HG03457 (cell line): ENCODE measurements at regions not wholly inside any gene's neighbourhood (a gene's known extent, or its start where the extent isn't known, plus 50 kb on each side); places are given as distances from the start of the nearest gene placed in this dataset.

Experiments used
- ATAC-seq: cut with Tn5 transposase; IDR thresholded peaks from one replicate; pipeline ENCODE4 v1.9.1; 2021; ENCODE audit warnings: moderate number of reproducible peaks; ENCODE audit not compliant: unreplicated experiment

DNA sequence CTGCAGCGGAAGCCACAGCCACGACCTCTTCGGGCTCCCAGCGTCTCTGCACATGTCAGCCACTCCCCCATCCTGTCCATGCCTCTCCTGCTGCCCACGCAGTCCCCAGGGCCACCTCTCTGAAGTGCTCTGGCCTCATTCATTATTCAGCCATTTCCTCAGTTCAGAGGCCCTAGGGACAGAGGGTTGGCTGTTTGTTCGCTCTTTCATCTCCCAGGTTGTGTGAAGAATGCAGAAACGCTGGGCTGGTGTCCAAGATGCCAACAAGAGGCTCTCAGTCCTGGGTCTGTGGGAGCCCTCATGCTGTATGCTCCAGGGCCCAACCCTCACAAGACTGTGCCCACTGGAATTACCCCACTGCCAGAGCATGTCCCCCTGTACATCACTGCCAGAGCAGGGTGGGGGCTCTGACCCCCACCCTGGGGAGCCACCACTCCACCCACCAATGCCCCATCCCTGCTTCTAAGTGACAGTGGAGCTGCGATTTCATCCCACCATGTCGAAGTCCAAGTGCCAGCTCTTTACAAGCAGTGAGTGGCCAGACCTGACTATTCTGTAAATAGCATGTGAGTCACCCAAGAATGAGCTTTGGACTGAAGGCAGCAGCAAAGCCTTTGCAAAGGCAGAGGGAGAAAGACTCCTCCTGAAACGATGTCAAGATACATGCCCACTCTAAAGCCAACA lies 209.6 kb downstream of the BUD13 start:
- no peak for ATAC-seq

- no peak for ATAC-seq
Measured at GRCh38 chr11:116560589-116560988, 212.2 kb downstream of the BUD13 start.

DNA sequence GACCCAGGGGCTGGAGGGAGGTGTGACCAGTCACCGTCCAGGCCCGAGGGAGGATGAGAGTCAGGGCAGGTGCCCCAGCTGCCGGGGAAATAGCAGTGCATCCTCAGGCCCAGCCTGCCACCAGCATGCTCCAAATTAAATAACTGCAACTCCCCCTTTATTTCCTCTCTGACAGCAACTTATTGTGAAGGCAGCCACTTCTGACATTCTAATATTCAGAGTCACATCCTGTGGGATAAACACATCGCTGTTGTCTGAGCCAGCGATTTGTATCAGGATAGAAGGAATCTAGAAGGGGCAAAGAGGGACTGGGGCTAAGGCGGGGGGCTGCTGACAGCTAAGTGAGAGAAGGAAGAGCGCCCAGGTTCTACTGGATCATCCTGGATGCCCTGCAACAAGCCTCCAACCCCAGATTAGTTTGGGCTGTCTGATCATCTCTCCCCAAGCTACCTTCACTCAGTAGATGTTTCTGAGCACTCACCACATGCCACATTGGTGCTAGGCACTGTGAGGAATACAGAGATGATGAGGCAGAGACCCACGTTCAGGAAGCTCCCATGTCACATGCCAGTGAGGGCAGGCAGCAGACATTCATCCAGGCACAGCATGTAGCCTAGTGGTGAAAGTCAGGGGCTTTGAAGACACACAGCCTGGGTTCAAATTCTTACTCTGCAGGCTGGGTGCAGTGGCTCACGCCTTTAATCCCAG lies 214.1 kb downstream of the BUD13 start:
- no peak for ATAC-seq

DNA sequence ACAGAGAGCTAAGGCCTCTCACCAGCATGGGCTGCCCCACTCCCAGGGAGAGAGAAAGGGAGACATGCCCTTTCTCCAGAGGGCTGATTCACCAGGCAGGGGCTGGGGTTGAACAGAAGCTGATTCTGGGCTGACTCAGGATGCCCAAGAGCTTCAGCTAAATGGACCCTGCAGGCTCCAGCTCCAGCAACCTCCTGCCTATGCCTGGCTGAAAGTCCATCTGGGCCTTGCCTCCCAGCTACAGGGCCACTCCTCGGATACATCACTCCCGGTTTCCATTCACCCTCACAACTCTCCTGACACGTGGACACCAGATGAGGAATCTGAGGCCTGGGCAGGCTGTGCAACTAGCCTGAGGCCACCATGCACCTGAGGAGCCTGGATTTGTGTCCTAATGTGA lies 215.5 kb downstream of the BUD13 start:
- no peak for ATAC-seq

DNA sequence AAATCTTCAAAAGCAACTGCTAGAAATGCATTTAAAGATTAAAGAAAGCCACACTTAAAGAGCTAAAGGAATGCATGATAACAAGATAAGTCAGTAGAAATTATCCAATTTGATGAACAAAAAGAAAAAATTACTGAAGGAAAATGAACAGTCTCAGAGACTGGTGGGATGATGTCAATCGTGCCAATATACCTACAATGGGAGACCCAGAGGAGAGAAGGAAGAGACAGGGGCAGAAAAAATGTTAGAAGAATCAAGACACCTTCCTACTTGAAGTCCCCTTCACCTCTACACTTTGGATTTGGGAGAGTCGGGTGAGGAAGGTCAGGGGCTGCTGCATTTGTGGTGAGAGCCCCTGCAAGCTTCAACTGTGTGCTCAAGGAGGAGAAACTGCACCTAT lies 216.3 kb downstream of the BUD13 start:
- no peak for ATAC-seq

GRCh38 chr11:116553482-116553881 lies 219.3 kb downstream of the BUD13 start:
- ATAC-seq = no peak

DNA sequence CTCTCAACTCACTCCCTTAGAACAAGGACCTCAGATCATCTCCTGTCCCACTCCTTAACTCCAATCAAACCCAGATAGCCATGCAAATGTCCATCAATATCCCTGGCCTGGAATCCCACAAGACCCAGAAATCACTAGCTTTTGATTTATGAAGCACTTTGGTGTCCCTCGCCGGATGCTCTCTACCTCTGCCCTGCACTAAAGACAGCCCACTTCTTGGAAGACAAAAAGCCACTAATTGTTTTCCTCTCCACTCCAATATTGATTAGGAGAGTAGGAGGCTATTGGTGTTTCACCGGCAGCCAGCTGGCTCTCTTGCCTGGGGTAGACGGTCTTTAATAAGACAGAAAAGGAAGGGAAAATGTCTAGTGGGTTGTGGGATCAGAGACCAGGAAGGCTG lies 221.2 kb downstream of the BUD13 start:
- ATAC-seq = no peak

GRCh38 chr11:116548256-116548655 lies 224.5 kb downstream of the BUD13 start:
- no peak for ATAC-seq

- no peak for ATAC-seq
Measured at GRCh38 chr11:116547571-116547970, 225.2 kb downstream of the BUD13 start.

- ATAC-seq = no peak
Measured at GRCh38 chr11:116545912-116546311, 226.9 kb downstream of the BUD13 start.

- no peak for ATAC-seq
Measured at GRCh38 chr11:116544721-116545120, 228.1 kb downstream of the BUD13 start.

DNA sequence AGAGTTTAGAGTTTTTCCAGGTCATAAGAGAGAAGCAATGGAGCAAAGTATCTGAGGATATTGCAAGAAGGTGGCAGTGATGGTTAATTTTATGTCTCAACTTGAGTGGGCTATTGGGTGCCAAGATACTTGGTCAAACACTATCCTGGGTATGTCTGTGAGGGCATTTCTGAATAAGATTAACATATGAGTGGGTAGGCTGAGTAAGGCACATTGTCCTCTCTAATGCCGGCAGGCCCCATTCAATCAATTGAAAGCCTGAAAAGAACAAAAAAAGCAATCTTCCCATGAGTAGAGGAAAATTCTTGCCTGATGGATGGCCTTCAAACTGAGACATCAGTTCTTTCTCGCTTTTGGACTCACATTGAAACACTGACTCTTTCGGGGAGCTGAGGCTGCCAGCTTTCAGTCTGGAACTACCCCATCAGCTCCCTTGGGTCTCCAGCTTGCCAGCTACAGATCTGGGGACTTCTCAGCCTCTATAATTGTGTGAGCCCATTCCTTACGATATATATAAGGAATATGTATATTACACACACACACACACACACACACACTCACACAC lies 228.8 kb downstream of the BUD13 start:
- ATAC-seq = no peak

GRCh38 chr11:116543099-116543498 lies 229.7 kb downstream of the BUD13 start:
- no peak for ATAC-seq

DNA sequence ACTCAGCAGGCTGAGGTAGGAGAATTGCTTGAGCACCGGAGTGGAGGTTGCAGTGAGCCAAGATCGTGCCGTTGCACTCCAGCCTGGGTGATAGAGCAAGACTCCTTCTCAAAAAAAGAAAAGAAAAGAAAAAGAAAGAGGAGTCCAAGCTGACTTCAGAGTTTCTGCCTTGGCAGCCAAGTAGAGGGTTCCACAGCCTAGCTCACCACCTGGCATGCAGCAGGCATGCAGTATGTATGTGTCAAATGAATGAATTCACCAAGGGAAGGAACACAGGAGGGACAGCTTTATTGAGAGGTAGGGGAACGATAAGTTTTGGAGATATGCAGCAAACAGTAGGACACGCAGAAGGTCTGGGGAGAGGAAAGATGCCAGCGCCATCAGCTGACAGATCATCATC lies 230.4 kb downstream of the BUD13 start:
- ATAC-seq = no peak

DNA sequence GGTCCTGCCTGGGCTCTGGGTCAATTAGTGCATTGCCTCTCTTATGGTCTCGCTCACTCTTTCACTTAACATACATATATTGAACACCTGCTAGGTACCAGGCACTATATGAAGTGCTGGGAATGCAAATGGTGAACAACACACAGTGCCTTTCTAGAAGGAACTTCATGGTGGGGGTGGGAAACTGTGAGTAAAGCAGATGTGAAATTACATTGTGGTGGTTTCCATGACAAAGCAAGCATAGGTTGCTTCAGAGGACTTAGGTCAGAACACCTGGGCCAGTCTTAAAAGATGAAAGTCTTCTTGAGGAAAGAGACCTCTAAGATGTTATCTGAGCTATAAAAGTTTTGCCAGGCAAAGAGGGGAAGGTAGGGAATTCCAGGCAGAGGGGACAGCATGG lies 231.3 kb downstream of the BUD13 start:
- ATAC-seq = no peak

- no peak for ATAC-seq
Measured at GRCh38 chr11:116540645-116541304, 232.0 kb downstream of the BUD13 start.

DNA sequence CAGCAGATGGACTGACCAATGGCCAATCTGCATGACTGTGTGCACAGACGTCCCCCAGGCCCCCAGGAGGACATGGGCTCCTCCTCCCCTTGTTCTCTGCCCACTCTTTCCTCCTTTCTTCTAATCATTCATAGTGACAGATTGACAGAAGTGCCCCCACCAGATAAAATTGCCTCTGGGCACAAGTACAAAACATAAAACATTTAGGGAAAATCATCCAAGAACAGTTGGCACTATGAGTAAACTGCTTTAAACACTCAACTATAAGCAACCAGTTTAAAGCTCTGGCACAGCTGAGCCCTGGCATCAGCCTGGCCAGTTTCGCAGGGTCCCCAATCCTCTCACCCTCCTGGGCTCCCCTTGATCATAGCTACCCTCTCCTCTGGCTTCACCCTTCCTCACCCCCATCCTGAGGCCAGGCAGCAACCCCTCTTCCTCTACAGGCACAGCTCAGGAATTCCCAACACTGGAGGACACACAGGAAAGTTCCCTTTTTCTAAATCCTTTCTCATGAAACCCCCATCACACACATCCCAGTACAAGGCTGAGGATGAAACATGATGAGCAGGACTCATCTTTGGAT lies 232.9 kb downstream of the BUD13 start:
- no peak for ATAC-seq

DNA sequence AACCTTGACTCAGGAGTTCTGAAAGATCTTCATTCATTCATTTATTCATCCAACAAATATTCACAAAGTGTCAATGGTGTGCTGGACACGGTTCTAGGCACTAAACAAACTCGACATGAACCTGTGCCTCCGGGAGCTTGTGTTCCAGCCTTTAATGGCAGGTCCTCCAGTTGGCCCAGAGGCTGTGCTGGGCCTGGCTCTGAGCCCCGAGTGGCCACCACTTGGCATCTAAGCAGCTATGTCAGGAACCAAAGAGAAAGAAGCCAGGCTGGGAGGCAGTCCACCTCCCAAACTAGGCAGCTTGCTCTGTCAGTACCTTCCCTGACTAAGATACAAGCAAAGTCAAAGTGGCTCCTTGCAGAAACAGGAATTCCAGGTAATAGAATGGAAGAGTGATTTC lies 233.6 kb downstream of the BUD13 start:
- no peak for ATAC-seq

GRCh38 chr11:116538677-116539076 lies 234.1 kb downstream of the BUD13 start:
- ATAC-seq = no peak

- ATAC-seq = no peak
Measured at GRCh38 chr11:116537709-116538108, 235.1 kb downstream of the BUD13 start.

DNA sequence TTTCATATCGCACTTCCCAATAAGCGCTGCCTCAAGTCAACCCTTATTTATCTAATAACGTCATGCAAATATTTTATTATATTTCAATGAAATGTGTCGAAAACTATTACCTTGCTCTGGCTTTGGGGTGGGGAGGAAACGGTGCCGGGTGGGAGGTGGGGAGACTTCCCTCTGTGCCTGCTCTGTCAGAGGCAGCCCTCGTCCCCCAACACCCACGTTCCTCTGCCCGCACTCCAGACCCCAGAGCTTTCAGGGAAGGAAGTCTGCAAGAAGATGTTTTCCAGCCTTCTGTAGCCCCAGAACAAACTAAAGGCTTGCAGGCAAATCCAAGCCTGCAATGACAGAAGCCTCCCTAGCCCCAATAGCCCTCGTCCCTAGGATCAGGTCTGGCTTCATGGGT lies 235.7 kb downstream of the BUD13 start:
- no peak for ATAC-seq

DNA sequence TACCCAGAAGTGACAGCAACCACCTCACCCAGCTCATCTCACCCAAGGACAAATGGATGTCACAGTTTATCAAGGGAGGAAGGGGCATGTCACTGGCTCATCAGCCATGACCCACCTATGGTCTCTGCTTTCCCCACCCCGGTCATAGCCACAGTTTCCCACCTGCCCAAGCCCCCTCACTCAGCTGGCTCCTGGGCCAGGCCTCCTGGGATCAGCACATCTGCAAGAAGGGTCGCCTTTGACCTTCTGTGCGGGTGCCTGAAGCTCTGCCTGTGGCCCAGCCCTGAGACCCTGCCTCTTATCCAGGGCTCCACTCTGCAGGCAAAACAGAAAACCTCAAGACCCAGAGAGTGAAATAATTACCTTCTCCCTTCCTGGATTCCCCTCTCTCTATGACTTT lies 236.4 kb downstream of the BUD13 start:
- no peak for ATAC-seq
